ENCODE measurements at regions not wholly inside any gene's neighbourhood (a gene's known extent, or its start where the extent isn't known, plus 50 kb on each side); places are given as distances from the start of the nearest gene placed in this dataset.

DNA sequence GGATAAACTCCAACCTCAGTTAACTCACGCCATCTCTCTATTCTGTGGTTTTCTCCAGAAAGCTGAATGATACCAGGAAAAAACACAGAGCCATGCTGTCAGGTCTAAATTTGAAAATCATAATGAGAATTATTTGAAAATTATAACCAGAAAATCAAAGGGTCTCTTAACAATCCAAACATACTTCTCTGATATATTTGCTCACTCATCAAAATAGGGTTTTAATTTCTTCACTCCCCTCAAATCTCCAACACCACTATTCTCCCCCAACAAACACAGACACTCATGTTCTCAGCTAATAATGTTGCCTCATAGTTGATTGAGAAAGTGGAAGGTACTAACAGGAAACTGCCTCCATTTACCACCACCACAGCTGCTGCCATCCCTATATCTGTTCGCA lies 375.5 kb downstream of the TLE1 start:
- BruUV-seq (replicated peaks): no TSS peak
- in situ Hi-C loops (cut with MboI) (no loop called here), intact Hi-C loops (cut with micrococcal nuclease) (no loop called here)
- Histone ChIP-seq H2AFZ (ENCODE audit: low read depth, low read length) (no peak overlapping the region), H3K9ac (ENCODE audit: insufficient read depth in 1 of 2, low read depth in 2 of 2, low read length in 2 of 2) (no peak overlapping the region), H3K36me3 (ENCODE audit: control insufficient read depth, insufficient read depth, low read length) (no peaks in the 10 kb centered on the region), H3K9me3 (replicated peaks; ENCODE audit: control insufficient read depth, insufficient read depth, low read depth, low read length) (no peaks in the 10 kb centered on the region), H3K4me1 (replicated peaks in 1 of 2; ENCODE audit: control insufficient read depth in 2 of 2, insufficient read depth in 2 of 2, low read length in 2 of 2) (no peaks in the 10 kb centered on the region), H3K4me3 (no peak overlapping the region), H3K9me1 (ENCODE audit: control insufficient read depth, insufficient read depth, low read length) (no peaks in the 10 kb centered on the region), H4K20me1 (replicated peaks; ENCODE audit: control insufficient read depth, insufficient read depth, low read length) (no peaks in the 10 kb centered on the region), H3K27me3 (ENCODE audit: control insufficient read depth in 2 of 2, insufficient read depth in 2 of 2, low read length in 2 of 2) (no peaks in the 10 kb centered on the region), H3K4me2 (ENCODE audit: insufficient read depth, low read length) (no peak overlapping the region), H3K27ac (ENCODE audit: extremely low read depth, low read depth, low read length) (no peak overlapping the region), H3K79me2 (ENCODE audit: control insufficient read depth, insufficient read depth, low read length) (no peaks in the 10 kb centered on the region)
- no peak for DNase-seq (ENCODE audit: extremely low read depth in 1 of 4, low spot score in 3 of 4)
- POLR2A ChIA-PET: no interaction called here
- TF ChIP-seq, protein P1, sequence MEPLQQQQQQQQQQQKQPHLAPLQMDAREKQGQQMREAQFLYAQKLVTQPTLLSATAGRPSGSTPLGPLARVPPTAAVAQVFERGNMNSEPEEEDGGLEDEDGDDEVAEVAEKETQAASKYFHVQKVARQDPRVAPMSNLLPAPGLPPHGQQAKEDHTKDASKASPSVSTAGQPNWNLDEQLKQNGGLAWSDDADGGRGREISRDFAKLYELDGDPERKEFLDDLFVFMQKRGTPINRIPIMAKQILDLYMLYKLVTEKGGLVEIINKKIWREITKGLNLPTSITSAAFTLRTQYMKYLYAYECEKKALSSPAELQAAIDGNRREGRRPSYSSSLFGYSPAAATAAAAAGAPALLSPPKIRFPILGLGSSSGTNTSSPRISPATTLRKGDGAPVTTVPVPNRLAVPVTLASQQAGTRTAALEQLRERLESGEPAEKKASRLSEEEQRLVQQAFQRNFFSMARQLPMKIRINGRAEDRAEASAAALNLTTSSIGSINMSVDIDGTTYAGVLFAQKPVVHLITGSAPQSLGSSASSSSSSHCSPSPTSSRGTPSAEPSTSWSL (CRISPR knock-in tag; IDR thresholded peaks at IDR 0.05; ENCODE audit: borderline replicate concordance): no peak
- TF ChIP-seq, protein P2, sequence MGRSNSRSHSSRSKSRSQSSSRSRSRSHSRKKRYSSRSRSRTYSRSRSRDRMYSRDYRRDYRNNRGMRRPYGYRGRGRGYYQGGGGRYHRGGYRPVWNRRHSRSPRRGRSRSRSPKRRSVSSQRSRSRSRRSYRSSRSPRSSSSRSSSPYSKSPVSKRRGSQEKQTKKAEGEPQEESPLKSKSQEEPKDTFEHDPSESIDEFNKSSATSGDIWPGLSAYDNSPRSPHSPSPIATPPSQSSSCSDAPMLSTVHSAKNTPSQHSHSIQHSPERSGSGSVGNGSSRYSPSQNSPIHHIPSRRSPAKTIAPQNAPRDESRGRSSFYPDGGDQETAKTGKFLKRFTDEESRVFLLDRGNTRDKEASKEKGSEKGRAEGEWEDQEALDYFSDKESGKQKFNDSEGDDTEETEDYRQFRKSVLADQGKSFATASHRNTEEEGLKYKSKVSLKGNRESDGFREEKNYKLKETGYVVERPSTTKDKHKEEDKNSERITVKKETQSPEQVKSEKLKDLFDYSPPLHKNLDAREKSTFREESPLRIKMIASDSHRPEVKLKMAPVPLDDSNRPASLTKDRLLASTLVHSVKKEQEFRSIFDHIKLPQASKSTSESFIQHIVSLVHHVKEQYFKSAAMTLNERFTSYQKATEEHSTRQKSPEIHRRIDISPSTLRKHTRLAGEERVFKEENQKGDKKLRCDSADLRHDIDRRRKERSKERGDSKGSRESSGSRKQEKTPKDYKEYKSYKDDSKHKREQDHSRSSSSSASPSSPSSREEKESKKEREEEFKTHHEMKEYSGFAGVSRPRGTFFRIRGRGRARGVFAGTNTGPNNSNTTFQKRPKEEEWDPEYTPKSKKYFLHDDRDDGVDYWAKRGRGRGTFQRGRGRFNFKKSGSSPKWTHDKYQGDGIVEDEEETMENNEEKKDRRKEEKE (IDR thresholded peaks at IDR 0.05; ENCODE audit: borderline replicate concordance in 1 of 2, control insufficient read depth in 1 of 2, low read depth in 2 of 2, low read length in 1 of 2): no peak
- TF ChIP-seq PHB (CRISPR knock-in tag; IDR thresholded peaks at IDR 0.05) (no peak), HNRNPUL1 (IDR thresholded peaks at IDR 0.05; ENCODE audit: low read length) (no peak), ATF4 (CRISPR knock-in tag; IDR thresholded peaks at IDR 0.05) (no peak), DACH1 (IDR thresholded peaks at IDR 0.05; ENCODE audit: partially characterized antibody) (no peak)
- WGBS (ENCODE audit: insufficient coverage, low coverage, missing lambda C conversion rate): 0% methylated on average over 1 of the region's 2 CpGs
- CTCF ChIA-PET (ENCODE audit: low intra/inter-chr PET ratio): no interaction called here
- no peak for ATAC-seq
- FAIRE-seq: no peak
